ENCODE measurements at regions not wholly inside any gene's neighbourhood (a gene's known extent, or its start where the extent isn't known, plus 50 kb on each side); places are given as distances from the start of the nearest gene placed in this dataset.

GRCh38 chr7:67817481-67817880, 820.8 kb downstream of the TYW1 start:
- H3K27ac ChIP-seq (ENCODE audit: low read length) = no peak overlapping the region
- no peak overlapping the region for H3K9ac ChIP-seq (ENCODE audit: low read length)
- no peaks in the 10 kb centered on the region for H3K36me3 ChIP-seq (ENCODE audit: control insufficient read depth, low read depth, low read length)
- H3K4me3 ChIP-seq (ENCODE audit: low read length) = no peak overlapping the region
- no peaks in the 10 kb centered on the region for H3K27me3 ChIP-seq (ENCODE audit: control insufficient read depth, insufficient read depth, low read length)
- no peaks in the 10 kb centered on the region for H3K9me3 ChIP-seq (ENCODE audit: control insufficient read depth, low read depth, low read length)
- H3K4me1 ChIP-seq (ENCODE audit: control insufficient read depth, low read depth, low read length) = no peaks in the 10 kb centered on the region

GRCh38 chr7:67821116-67821515, 824.5 kb downstream of the TYW1 start:
- H3K36me3 ChIP-seq (ENCODE audit: control insufficient read depth, low read depth, low read length) = no peaks in the 10 kb centered on the region
- no peak overlapping the region for H3K27ac ChIP-seq (ENCODE audit: low read length)
- H3K27me3 ChIP-seq (ENCODE audit: control insufficient read depth, insufficient read depth, low read length) = no peaks in the 10 kb centered on the region
- H3K4me1 ChIP-seq (ENCODE audit: control insufficient read depth, low read depth, low read length) = no peaks in the 10 kb centered on the region
- H3K9me3 ChIP-seq (ENCODE audit: control insufficient read depth, low read depth, low read length) = no peaks in the 10 kb centered on the region
- H3K4me3 ChIP-seq (ENCODE audit: low read length) = no peak overlapping the region
- no peak overlapping the region for H3K9ac ChIP-seq (ENCODE audit: low read length)

GRCh38 chr7:67823345-67823744, 826.7 kb downstream of the TYW1 start:
- H3K27me3 ChIP-seq (ENCODE audit: control insufficient read depth, insufficient read depth, low read length) = no peaks in the 10 kb centered on the region
- no peak overlapping the region for H3K9ac ChIP-seq (ENCODE audit: low read length)
- no peaks in the 10 kb centered on the region for H3K4me1 ChIP-seq (ENCODE audit: control insufficient read depth, low read depth, low read length)
- H3K4me3 ChIP-seq (ENCODE audit: low read length) = no peak overlapping the region
- H3K36me3 ChIP-seq (ENCODE audit: control insufficient read depth, low read depth, low read length) = no peaks in the 10 kb centered on the region
- H3K9me3 ChIP-seq (ENCODE audit: control insufficient read depth, low read depth, low read length) = no peaks in the 10 kb centered on the region
- H3K27ac ChIP-seq (ENCODE audit: low read length) = no peak overlapping the region

GRCh38 chr7:67825356-67825755, 828.7 kb downstream of the TYW1 start:
- Histone ChIP-seq H3K4me1 (ENCODE audit: control insufficient read depth, low read depth, low read length) (no peaks in the 10 kb centered on the region), H3K36me3 (ENCODE audit: control insufficient read depth, low read depth, low read length) (no peaks in the 10 kb centered on the region), H3K9me3 (ENCODE audit: control insufficient read depth, low read depth, low read length) (no peaks in the 10 kb centered on the region), H3K4me3 (ENCODE audit: low read length) (no peak overlapping the region), H3K27me3 (ENCODE audit: control insufficient read depth, insufficient read depth, low read length) (no peaks in the 10 kb centered on the region), H3K9ac (ENCODE audit: low read length) (no peak overlapping the region), H3K27ac (ENCODE audit: low read length) (no peak overlapping the region)

DNA sequence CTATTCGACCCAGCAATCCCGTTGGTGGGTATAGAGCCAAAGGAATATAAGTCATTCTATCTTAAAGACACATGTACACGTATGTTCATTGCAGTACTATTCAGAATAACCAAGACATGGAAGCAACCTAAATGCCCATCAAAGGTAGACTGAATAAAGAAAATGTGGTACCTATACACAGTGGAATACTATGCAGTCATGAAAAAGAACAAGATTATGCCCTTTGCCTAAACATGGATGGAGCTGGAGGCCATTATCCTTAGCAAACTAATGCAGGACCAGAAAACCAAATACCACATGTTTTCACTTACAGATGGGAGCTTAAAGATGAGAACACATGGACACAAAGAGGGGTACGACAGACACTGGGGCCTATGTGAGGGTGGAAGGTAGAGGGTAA, 845.3 kb downstream of the TYW1 start:
- H3K9me3 ChIP-seq (ENCODE audit: control insufficient read depth, low read depth, low read length) = no peaks in the 10 kb centered on the region
- no peaks in the 10 kb centered on the region for H3K4me1 ChIP-seq (ENCODE audit: control insufficient read depth, low read depth, low read length)
- H3K27me3 ChIP-seq (ENCODE audit: control insufficient read depth, insufficient read depth, low read length) = no peaks in the 10 kb centered on the region
- H3K27ac ChIP-seq (ENCODE audit: low read length) = no peak overlapping the region
- no peaks in the 10 kb centered on the region for H3K36me3 ChIP-seq (ENCODE audit: control insufficient read depth, low read depth, low read length)
- H3K9ac ChIP-seq (ENCODE audit: low read length) = no peak overlapping the region
- H3K4me3 ChIP-seq (ENCODE audit: low read length) = no peak overlapping the region

DNA sequence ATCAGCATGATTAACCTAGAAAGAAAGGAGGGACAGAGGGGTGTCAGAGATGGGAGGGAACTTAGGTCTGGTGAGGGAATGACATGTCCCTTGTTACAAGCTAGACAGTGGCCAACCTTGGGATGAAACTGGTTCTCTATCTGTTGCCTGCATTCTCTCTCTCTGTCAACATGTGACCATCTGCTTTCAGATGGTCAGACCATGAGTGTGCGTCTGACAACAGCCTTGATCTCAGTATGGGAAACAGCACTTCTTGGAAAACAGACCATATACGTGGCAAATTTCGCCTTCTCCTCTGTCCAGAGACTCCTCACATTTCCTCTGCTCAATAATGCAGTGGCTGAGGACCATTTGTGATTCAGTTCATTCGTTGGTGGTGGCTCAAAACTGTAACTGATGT, 845.9 kb downstream of the TYW1 start:
- Histone ChIP-seq H3K27me3 (ENCODE audit: control insufficient read depth, insufficient read depth, low read length) (no peaks in the 10 kb centered on the region), H3K4me3 (ENCODE audit: low read length) (no peak overlapping the region), H3K4me1 (ENCODE audit: control insufficient read depth, low read depth, low read length) (no peaks in the 10 kb centered on the region), H3K36me3 (ENCODE audit: control insufficient read depth, low read depth, low read length) (no peaks in the 10 kb centered on the region), H3K9ac (ENCODE audit: low read length) (no peak overlapping the region), H3K9me3 (ENCODE audit: control insufficient read depth, low read depth, low read length) (no peaks in the 10 kb centered on the region), H3K27ac (ENCODE audit: low read length) (no peak overlapping the region)

- H3K4me1 ChIP-seq (ENCODE audit: control insufficient read depth, low read depth, low read length) = no peaks in the 10 kb centered on the region
- no peaks in the 10 kb centered on the region for H3K9me3 ChIP-seq (ENCODE audit: control insufficient read depth, low read depth, low read length)
- no peak overlapping the region for H3K9ac ChIP-seq (ENCODE audit: low read length)
- H3K27ac ChIP-seq (ENCODE audit: low read length) = no peak overlapping the region
- no peaks in the 10 kb centered on the region for H3K36me3 ChIP-seq (ENCODE audit: control insufficient read depth, low read depth, low read length)
- H3K27me3 ChIP-seq (ENCODE audit: control insufficient read depth, insufficient read depth, low read length) = no peaks in the 10 kb centered on the region
- no peak overlapping the region for H3K4me3 ChIP-seq (ENCODE audit: low read length)
Observed at GRCh38 chr7:67843001-67843565, 846.5 kb downstream of the TYW1 start.

DNA sequence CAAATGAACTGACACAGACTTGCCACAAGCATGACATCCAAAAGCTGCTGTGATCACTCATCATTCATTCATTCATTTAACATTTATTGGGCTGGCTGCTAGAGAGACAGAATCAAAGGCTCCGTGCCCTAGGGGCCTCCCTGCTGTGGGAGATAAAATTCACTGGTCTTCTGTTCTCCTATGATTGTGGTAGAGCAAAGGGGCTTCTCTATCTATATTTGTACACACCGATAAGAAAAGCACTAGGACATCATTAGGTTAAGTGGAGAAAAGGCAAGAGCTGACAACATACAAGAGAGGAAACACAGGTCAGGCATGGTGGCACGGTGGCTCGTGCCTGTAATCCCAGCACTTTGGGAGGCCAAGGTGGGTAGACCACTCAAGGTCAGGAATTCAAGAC, 847.0 kb downstream of the TYW1 start:
- H3K9ac ChIP-seq (ENCODE audit: low read length) = no peak overlapping the region
- no peaks in the 10 kb centered on the region for H3K36me3 ChIP-seq (ENCODE audit: control insufficient read depth, low read depth, low read length)
- no peak overlapping the region for H3K27ac ChIP-seq (ENCODE audit: low read length)
- no peaks in the 10 kb centered on the region for H3K4me1 ChIP-seq (ENCODE audit: control insufficient read depth, low read depth, low read length)
- H3K4me3 ChIP-seq (ENCODE audit: low read length) = no peak overlapping the region
- no peaks in the 10 kb centered on the region for H3K27me3 ChIP-seq (ENCODE audit: control insufficient read depth, insufficient read depth, low read length)
- no peaks in the 10 kb centered on the region for H3K9me3 ChIP-seq (ENCODE audit: control insufficient read depth, low read depth, low read length)

DNA sequence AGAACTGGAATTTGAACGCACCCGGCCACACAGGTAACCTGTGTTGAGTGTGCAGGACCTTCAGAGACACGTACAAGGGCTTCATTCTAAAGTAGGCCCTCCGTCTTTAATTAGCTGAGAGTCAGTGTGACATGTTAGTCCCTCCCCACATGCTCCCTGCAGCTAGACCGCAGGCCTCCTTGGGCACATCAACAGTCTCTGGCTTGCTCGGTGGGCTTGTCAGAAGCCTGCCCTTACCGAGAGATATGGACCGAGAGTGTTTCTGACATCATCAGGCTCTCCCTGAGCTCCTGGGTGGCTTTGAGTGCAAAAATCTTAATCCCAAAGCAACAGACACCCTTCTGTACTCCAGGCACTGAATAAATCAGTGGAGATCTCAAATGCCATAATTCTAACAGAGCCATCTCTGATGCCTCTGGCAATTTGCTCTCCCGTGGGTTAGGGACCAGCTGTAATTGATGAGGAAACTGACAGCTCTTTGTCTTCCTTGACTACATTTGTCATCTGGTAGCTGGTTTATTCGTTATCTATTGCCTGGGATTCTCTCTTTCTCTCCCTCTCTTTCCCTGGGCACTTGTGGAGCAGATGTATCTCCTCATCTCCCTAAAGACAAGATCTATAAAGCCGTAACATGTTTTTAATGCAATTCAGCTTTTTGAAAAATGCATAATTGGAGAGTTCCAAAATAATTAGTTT, 850.6 kb downstream of the TYW1 start:
- H3K9ac ChIP-seq (ENCODE audit: low read length) = no peak overlapping the region
- H3K9me3 ChIP-seq (ENCODE audit: control insufficient read depth, low read depth, low read length) = no peaks in the 10 kb centered on the region
- no peak overlapping the region for H3K4me3 ChIP-seq (ENCODE audit: low read length)
- H3K27ac ChIP-seq (ENCODE audit: low read length) = no peak overlapping the region
- no peaks in the 10 kb centered on the region for H3K27me3 ChIP-seq (ENCODE audit: control insufficient read depth, insufficient read depth, low read length)
- no peaks in the 10 kb centered on the region for H3K4me1 ChIP-seq (ENCODE audit: control insufficient read depth, low read depth, low read length)
- H3K36me3 ChIP-seq (ENCODE audit: control insufficient read depth, low read depth, low read length) = no peaks in the 10 kb centered on the region

DNA sequence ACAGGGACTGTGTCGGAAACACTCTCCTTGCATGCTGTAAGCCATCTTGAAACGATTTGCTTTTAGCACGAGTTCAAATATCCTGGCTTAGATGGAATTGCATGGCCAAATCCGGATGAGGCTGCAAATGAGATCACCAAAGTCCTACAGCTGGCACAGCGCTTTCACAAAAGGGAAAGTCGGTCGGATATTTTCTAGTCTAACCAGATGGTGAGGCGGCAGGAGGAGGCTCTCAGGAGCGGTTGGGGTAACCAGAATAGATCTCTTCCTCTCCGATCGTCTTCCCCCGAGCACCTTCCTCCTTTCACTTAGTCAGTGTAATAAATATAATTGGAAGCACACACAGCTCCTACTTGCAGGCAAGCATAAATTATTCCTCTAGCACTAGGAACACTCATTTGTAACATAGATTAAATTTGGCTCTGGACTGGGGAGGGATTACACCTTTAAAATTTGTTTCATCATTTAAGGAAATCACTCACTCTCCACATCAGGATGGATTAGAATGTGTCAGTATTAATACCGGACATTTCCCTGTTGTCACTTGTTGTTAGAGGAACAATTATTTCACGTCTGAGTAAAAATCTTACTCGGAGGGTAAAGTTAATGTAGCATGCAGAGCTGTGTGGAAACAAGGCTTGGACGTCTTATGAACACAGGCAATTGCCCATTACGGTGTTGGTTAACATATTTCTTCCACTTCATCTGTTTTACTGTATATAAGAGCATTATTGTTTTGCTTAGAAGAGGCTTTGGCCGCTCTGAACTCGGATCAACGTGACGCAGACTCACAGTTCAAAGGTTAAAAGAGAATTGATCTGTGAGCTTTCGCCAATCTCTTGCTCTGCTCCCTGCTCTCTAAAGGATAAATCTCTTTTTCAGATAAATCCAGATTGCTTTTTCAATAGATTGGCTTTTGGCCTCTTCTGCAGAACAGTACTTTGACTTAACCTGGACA, 857.9 kb downstream of the TYW1 start:
- Histone ChIP-seq H3K4me1 (ENCODE audit: control insufficient read depth, low read depth, low read length) (no peaks in the 10 kb centered on the region), H3K27me3 (ENCODE audit: control insufficient read depth, insufficient read depth, low read length) (no peaks in the 10 kb centered on the region), H3K9ac (ENCODE audit: low read length) (no peak overlapping the region), H3K4me3 (ENCODE audit: low read length) (no peak overlapping the region), H3K9me3 (ENCODE audit: control insufficient read depth, low read depth, low read length) (no peaks in the 10 kb centered on the region), H3K27ac (ENCODE audit: low read length) (no peak overlapping the region), H3K36me3 (ENCODE audit: control insufficient read depth, low read depth, low read length) (no peaks in the 10 kb centered on the region)

DNA sequence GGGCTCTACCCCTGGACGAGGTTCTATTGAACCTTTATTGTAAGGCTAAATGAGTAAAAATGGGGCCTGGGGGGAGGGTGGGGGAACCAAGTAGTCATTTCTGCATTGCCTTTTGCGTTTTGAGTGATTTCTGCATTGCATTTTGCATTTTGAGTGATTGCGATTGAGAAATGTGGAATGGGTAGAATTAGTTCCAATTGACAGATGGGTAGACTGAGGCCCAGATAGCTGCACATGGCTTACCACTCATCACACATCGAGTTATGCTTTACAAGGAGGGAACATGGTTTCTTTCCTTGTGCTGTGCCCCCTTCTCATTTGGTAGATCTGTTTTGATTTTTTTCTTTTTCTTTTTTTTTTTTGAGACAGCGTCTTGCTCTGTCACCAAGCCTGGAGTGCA, 858.7 kb downstream of the TYW1 start:
- Histone ChIP-seq H3K9ac (ENCODE audit: low read length) (no peak overlapping the region), H3K27ac (ENCODE audit: low read length) (no peak overlapping the region), H3K36me3 (ENCODE audit: control insufficient read depth, low read depth, low read length) (no peaks in the 10 kb centered on the region), H3K4me3 (ENCODE audit: low read length) (no peak overlapping the region), H3K9me3 (ENCODE audit: control insufficient read depth, low read depth, low read length) (no peaks in the 10 kb centered on the region), H3K27me3 (ENCODE audit: control insufficient read depth, insufficient read depth, low read length) (no peaks in the 10 kb centered on the region), H3K4me1 (ENCODE audit: control insufficient read depth, low read depth, low read length) (no peaks in the 10 kb centered on the region)
